BJ (cell line): ENCODE measurements at regions not wholly inside any gene's neighbourhood (a gene's known extent, or its start where the extent isn't known, plus 50 kb on each side); places are given as distances from the start of the nearest gene placed in this dataset.

ENCODE experiments used
- CTCF ChIA-PET: fragments of 350-600 bp; formaldehyde crosslinking; extraction: SDS; loops from one replicate; lab custom pipeline; 2021; ENCODE audit warnings: antibody characterized with exemption, inconsistent platforms; lab: Yijun Ruan, JAX
- POLR2A ChIA-PET: fragments of 300-600 bp; sonication (Branson Sonifier 250); formaldehyde crosslinking; extraction: SDS; loops from one replicate; lab custom pipeline; 2021; ENCODE audit warnings: antibody characterized with exemption; lab: Charles Lee
- DNase-seq: peaks from one replicate; pipeline ENCODE4 v3.0.0-alpha.2; 2011; ENCODE audit warnings: low read depth
- H3K27me3 ChIP-seq: 2 replicates; pipeline ENCODE4 v1.6.0; 2011; ENCODE audit warnings: low read length; ENCODE audit not compliant: control insufficient read depth, insufficient read depth
- H3K36me3 ChIP-seq: 2 replicates; pipeline ENCODE4 v1.5.1; 2011; ENCODE audit warnings: low read length; ENCODE audit not compliant: control insufficient read depth, insufficient read depth
- H3K4me3 ChIP-seq: 2 replicates; pipeline ENCODE4 v1.5.1; 2011; ENCODE audit warnings: low read depth, mild to moderate bottlenecking, control low read depth, low read length
- TF ChIP-seq, protein P1 (sequence below): IDR thresholded peaks from 2 replicates; pipeline ENCODE4 v1.5.1; 2011; ENCODE audit warnings: low read depth, mild to moderate bottlenecking, control low read depth, inconsistent platforms, low read length, moderate library complexity; ENCODE audit not compliant: insufficient read depth

DNA sequence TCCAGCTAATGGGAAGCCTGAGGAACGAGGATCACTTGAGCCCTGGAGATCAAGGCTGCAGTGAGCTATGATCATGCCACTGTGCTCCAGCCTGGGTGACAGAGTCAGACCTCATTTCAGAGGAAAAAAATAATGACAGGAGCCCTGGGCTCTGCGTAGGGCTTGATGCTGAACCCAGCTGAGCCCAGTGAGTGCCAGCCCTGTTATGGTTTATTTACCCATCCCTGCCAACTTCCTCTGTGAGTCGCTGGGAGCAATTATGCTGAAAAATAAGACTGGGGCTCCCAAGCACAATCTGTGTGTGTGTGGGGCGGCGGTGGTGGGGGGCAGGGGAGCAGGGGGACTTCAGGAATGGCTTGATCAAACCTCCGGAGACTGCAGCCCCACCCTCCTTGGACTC, 75.9 kb upstream of the PMEPA1 start:
- DNase-seq, result no peak
- H3K36me3 ChIP-seq, result no peaks in the 10 kb centered on the region
- TF ChIP-seq, protein P1, sequence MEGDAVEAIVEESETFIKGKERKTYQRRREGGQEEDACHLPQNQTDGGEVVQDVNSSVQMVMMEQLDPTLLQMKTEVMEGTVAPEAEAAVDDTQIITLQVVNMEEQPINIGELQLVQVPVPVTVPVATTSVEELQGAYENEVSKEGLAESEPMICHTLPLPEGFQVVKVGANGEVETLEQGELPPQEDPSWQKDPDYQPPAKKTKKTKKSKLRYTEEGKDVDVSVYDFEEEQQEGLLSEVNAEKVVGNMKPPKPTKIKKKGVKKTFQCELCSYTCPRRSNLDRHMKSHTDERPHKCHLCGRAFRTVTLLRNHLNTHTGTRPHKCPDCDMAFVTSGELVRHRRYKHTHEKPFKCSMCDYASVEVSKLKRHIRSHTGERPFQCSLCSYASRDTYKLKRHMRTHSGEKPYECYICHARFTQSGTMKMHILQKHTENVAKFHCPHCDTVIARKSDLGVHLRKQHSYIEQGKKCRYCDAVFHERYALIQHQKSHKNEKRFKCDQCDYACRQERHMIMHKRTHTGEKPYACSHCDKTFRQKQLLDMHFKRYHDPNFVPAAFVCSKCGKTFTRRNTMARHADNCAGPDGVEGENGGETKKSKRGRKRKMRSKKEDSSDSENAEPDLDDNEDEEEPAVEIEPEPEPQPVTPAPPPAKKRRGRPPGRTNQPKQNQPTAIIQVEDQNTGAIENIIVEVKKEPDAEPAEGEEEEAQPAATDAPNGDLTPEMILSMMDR, result no peak
- peaks cover 2% of the 10 kb centered on the region for H3K27me3 ChIP-seq
- no peak overlapping the region for H3K4me3 ChIP-seq
- ChIA-PET CTCF (no interaction called here), POLR2A (no interaction called here)

DNA sequence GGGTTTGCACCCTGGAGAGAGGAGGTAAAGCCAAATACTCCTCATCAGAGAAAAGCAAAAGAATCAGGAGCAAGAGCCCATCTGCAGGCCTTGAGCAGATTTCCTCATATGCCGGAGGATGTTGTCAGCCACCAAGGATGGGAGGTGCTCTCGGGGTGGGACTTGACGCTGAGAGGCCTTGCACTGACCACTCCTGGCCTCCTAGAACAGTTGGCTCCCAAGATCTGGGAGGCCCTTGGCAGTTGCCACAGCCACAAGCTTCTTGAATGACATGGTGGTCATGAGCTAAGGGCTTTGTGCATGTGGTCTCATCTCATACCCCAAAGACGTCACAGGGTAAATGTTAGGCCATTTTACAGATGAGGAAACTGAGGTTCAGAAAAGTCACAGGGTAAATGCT, 75.2 kb upstream of the PMEPA1 start:
- TF ChIP-seq, protein P1, result no peak
- POLR2A ChIA-PET, result no interaction called here
- CTCF ChIA-PET, result no interaction called here
- Histone ChIP-seq H3K36me3 (no peaks in the 10 kb centered on the region), H3K27me3 (peaks cover 5% of the 10 kb centered on the region), H3K4me3 (no peak overlapping the region)
- no peak for DNase-seq

DNA sequence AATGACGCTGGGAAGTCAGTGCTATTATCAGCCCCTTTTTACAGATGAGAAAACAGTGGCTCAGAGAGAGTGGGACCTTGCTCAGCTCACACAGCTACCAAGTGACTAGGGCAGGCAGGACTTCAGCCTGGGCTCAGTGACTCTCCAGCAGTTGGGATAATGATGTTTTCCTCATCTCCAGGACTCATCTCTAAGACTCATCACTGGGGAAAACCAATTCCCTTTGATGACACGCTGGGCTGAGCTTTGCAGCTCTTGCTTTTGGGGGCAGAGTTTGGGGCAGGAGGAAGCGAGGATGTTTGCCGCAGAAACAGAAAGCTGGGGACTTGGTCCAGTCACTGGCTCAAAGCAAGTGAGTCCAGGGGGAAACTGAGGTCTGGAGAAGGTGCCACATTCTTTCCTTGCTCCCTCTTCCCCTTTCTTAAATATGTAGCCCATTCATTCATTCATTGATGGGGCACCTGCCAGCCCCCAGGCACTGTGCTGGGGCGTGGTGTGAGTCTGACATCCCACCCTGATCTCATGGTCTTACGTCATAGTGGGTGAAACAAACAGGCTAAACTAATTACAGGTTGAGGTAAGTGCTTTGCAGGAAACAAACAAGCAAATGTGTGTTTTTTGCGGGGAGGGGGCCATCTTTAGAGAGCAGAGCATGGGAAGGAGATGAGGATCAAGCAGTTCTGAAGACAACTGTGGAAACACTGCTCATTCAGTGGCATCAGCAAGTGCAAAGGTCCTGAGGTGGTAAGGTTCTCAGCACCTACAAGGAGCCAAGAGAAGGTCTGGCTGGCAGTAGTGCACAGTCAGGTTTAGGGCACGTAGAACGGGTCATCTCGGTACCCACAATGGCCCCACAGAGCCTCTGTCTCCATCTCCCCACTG, 74.4 kb upstream of the PMEPA1 start:
- TF ChIP-seq, protein P1, result no peak
- POLR2A ChIA-PET, result no interaction called here
- CTCF ChIA-PET, result no interaction called here
- Histone ChIP-seq H3K36me3 (no peaks in the 10 kb centered on the region), H3K4me3 (no peak overlapping the region), H3K27me3 (peaks cover 5% of the 10 kb centered on the region; the same call in 1 of the 2 replicates)
- DNase-seq, result no peak

DNA sequence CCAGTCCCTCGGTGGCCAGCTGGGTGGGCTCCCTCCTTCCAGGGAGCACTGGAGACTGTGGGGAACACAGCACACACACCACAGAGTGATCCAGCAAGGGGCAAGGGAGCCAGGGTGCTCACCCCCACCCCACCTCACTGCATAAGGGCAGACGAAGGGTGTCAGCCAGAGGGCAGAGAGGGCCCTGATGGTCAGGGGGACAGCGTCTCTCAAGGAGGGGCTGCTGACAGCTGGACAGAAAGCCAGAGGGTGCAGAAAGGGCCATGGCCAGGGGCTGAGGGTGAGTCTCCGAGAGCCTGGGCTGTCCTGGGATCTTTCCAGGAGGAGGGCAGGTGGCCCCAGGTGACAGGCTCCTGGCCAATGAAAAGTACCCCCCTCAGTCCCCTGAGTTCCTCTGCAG, 73.4 kb upstream of the PMEPA1 start:
- CTCF ChIA-PET, result no interaction called here
- DNase-seq, result no peak
- POLR2A ChIA-PET, result no interaction called here

DNA sequence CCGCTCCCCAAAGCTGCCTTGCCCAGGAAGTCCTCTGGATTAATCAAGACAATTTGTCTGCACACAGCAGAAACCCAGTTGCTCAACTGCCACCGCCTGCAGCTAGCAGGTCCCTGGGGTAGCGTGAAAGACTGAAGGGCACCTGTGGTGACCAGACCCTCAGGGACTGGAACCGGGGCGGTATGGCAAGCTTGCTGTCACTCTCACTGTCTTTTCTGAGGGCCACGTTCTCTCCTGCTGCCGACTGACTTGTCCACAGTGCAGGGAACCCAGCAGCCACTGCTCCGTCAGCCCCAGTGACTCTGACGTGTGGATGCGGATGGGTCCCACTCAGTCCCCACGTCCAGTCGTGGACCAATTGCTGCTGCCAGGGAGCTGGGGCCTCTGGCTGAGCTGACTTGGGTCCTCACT, 72.8 kb upstream of the PMEPA1 start:
- Histone ChIP-seq H3K36me3 (no peaks in the 10 kb centered on the region), H3K4me3 (no peak overlapping the region), H3K27me3 (peaks cover 8% of the 10 kb centered on the region)
- TF ChIP-seq, protein P1, result no peak
- DNase-seq, result no peak
- ChIA-PET CTCF (no interaction called here), POLR2A (no interaction called here)

More for the DNA sequence above, 73.4 kb upstream of the PMEPA1 start:
- TF ChIP-seq, protein P1, result no peak
- no peaks in the 10 kb centered on the region for H3K36me3 ChIP-seq
- peaks cover 8% of the 10 kb centered on the region for H3K27me3 ChIP-seq
- no peak overlapping the region for H3K4me3 ChIP-seq
